Head of caudate nucleus (tissue), 42 donors: ENCODE measurements at regions not wholly inside any gene's neighbourhood (a gene's known extent, or its start where the extent isn't known, plus 50 kb on each side); places are given as distances from the start of the nearest gene placed in this dataset.
"Not testable (repeated sequence)": the region's sequence is repeated elsewhere in the genome, so short reads cannot be mapped to it uniquely, and the experiment has no call there.

ENCODE experiments used
- DNase-seq, 42 donors: peaks; one replicate each; pipeline versions ENCODE4 v3.0.0 to v3.0.0-alpha.2; 2020 to 2021; ENCODE audit warnings: mixed read lengths in 7 of 42
- intact Hi-C: fragments of 100-400 bp; cut with DNase I; formaldehyde crosslinking; loops from one replicate; pipeline ENCODE4 v1.15.0; 2022

- DNase-seq, intact Hi-C loops: not testable (repeated sequence)
Measured at GRCh38 chr16:65691846-65692245, 570.0 kb upstream of the CDH11 start.

- DNase-seq = no peak
- intact Hi-C loops = no loop called here
Measured at GRCh38 chr16:65689726-65690125, 567.9 kb upstream of the CDH11 start.

DNA sequence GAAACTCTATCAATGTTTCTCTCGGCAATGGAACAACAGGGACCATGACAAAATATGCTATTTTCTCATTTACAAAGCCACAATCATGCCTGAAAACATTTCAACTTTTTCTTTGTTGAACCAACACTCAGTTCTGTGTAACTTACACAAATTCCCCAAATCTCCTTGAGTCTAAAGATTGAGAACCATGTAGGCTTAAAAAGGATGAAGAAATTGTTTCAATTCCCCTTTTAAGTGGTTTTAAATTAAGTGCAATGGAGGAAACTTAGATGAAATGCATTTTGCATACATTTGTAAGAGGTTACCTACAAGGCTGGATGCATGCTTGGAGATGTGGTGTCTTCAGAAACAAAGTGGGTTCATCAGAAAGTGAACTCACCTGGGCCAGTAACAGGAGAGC, 566.4 kb upstream of the CDH11 start:
- intact Hi-C loops = no loop called here
- no peak for DNase-seq

- intact Hi-C loops = no loop called here
- DNase-seq = no peak
Measured at GRCh38 chr16:65684230-65684629, 562.4 kb upstream of the CDH11 start.

- no peak for DNase-seq
- intact Hi-C loops = no loop called here
Measured at GRCh38 chr16:65681406-65681805, 559.5 kb upstream of the CDH11 start.

DNA sequence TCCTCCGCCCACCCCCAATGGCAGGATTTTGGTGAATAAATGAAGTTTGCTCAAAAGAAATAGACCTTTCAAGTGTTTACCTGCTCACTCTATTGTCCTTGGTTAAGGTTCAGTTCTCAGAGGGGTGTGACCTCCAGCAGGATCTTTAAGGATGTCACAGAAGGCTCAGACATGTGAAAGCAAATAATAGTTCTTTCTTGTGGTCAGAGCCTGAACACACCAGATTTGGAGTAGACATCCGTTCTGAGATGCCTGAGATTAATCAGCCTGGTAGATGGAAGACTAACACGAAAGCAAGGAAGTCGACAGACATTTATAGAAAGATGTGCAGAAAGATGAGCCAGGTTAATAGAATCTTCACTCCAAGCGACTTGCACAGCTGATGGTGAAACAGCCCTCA, 557.9 kb upstream of the CDH11 start:
- DNase-seq = no peak
- intact Hi-C loops = no loop called here

GRCh38 chr16:65675161-65675560, 553.3 kb upstream of the CDH11 start:
- intact Hi-C loops = no loop called here
- no peak for DNase-seq

DNA sequence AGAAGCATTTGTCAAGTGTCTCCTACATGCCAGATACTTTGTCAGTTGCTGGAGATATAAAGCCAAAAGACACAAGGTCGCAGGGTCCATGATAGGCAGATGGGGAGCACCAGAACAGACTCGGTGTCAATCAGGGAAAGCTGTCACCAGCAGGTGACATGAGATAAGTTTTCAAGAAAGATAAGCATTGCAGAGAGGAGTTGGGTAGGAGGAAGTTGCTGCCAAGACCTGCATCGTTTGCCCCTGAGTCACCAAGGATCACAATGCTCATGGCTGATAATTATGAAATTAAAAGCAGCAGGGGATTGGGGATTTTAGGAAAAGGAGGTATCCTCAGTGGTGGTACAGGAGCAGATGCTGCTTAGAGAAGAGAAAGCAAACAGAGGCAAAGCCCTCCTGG, 551.1 kb upstream of the CDH11 start:
- intact Hi-C loops = no loop called here
- DNase-seq = no peak

- intact Hi-C loops = no loop called here
- DNase-seq = no peak
Measured at GRCh38 chr16:65671071-65671470, 549.2 kb upstream of the CDH11 start.

GRCh38 chr16:65668064-65668595, 546.3 kb upstream of the CDH11 start:
- intact Hi-C loops = no loop called here
- DNase-seq = no peak

DNA sequence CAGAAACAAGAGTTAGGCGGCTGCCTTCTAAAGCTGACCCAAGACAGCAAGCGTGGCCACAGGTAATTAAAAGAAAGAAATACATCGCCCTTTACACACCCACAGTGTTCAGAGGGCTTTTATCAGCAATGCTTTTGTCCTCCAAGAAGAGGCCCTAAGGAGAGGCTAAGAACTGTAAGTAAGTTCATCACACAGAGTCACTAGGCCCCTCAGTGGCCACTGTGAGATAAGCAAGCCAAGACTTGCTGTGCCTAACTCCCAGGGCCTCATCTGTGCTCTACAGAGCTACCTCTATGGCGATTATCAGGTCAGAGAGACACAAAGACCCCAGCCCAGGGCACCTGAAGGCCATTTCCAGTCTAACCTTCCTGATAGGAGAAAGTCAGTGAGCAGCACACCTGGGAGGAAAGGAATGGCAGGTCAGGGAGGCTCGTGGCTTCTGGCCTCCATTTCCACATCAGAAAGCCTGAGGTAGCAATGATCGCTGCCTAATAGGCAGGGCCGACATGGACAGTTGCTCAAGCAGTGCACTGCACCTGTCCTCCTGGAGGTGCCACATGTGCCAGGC, 545.2 kb upstream of the CDH11 start:
- no peak for DNase-seq
- intact Hi-C loops = no loop called here

GRCh38 chr16:65666132-65666941, 544.5 kb upstream of the CDH11 start:
- intact Hi-C loops = no loop called here

GRCh38 chr16:65665586-65665985, 543.7 kb upstream of the CDH11 start:
- intact Hi-C loops = no loop called here
- DNase-seq = no peak

More at GRCh38 chr16:65666132-65666941, 544.5 kb upstream of the CDH11 start:
- DNase-seq = no peak

DNA sequence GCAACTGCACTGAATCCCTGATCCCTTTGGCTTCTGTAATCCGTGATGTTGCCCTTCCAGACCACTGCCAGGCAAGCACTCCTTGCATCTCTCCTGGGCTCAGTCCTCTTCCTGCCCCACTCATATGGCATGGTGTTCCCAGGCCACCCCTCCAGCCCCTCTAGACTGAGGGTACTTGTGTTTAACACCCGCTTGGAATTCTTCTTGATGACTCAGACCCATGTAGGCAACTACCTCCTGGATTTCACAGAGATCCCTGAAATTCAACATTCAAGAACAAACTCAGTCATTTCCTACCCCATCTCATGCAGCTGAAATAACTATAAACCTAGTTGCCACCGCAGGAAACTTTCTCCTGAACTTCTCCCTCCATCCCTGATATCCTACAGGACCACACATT, 541.9 kb upstream of the CDH11 start:
- intact Hi-C loops = no loop called here
- no peak for DNase-seq

DNA sequence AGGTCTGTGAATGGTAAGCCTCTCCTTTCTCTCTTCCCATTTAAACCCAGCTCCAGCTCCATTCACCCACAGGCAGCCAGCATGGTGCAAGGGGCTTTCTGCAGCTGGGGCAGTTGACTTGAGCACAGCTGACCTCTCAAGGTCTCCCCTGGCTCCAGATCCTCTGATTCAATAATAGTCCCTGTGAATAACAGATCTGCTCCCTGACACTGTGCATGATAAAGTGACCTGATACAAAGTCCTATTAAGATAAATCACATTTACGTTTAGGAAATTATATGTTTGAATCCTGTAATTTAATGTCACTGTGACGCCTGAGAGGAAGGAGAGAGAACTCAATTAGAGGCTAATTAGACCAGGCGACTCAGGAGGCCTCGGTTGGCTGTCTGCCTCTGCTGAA, 540.4 kb upstream of the CDH11 start:
- DNase-seq = no peak
- intact Hi-C loops = no loop called here

DNA sequence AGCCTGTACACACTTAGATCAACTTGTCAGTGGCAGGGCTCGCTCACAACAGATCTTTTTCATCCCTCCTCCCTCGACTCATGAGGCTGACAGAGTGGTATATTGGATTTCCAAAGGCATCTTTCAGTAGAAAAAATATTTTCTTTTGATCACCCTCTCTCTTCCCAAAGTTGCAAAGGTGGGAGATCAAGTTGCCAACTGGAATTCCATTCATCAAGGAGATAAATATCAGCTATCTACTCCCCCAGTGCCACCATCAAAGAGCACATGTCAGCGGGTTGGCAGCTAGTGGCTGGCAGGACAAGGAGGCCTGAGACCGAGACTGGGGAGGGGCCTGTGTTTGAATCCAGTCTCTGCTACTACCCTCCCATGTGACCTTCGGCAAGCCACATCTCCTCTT, 539.7 kb upstream of the CDH11 start:
- intact Hi-C loops = no loop called here
- no peak for DNase-seq

GRCh38 chr16:65660390-65660789, 538.5 kb upstream of the CDH11 start:
- intact Hi-C loops = no loop called here
- no peak for DNase-seq

GRCh38 chr16:65659758-65660157, 537.9 kb upstream of the CDH11 start:
- intact Hi-C loops = no loop called here
- no peak for DNase-seq

GRCh38 chr16:65658787-65659220, 536.9 kb upstream of the CDH11 start:
- intact Hi-C loops = no loop called here
- DNase-seq = no peak

DNA sequence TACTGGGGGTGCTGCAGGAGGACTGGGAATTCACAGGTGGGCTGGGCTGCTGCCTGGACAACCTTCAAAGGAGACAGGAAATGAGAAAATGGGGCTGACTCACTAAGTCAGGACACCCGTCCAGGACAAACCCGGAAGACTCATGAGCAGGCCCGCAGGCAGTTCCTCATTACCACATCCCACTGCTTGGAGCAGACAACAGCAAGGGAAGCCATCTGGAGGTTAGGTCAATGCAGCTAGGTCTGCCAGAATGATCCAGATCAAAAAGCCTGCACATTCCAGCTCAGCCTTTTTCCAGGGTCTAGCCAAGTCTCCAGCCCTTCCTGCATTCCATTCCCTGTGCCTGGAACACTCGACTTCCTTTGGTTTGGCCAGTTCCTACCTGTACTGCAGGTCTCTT, 536.5 kb upstream of the CDH11 start:
- DNase-seq = no peak

DNA sequence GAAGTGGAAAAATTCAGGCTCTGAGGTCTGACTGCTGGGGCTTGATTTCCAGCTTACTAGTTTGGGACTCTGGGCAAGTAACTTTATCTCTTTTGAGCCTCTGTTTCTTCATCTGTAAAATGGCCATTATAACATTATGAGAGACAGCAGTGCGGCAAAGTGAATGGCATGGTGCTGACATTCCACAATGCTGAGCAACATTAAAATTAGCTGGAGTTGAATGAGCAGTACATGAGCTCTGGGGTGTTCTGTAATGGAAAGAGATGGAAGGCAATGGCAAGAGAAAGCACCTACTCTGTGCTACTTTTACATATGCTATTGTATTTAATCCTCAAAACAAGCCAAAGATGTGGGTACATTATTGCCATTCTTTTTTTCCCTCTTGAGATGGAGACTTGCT, 535.7 kb upstream of the CDH11 start:
- intact Hi-C loops = no loop called here

More for the DNA sequence above, 536.5 kb upstream of the CDH11 start:
- intact Hi-C loops = no loop called here

More for the DNA sequence above, 535.7 kb upstream of the CDH11 start:
- no peak for DNase-seq
